ENCODE measurements at regions not wholly inside any gene's neighbourhood (a gene's known extent, or its start where the extent isn't known, plus 50 kb on each side); places are given as distances from the start of the nearest gene placed in this dataset.

- H4K5ac ChIP-seq (ENCODE audit: insufficient read length, low read depth, low read length): no peak overlapping the region
- H3K18ac ChIP-seq (ENCODE audit: insufficient read length, low read depth, low read length): no peak overlapping the region
- H3K4me2 ChIP-seq (ENCODE audit: insufficient read depth, insufficient read length, low read length): no peak overlapping the region
- H2BK12ac ChIP-seq (ENCODE audit: insufficient read length, low read depth, low read length): no peak overlapping the region
- no peak overlapping the region for H3K14ac ChIP-seq (ENCODE audit: insufficient read depth, low read length)
- no peak for DNase-seq
- H2BK5ac ChIP-seq (ENCODE audit: insufficient read length, low read length): no peak overlapping the region
- Mint-ChIP-seq H3K4me3 (no peak overlapping the region), H3K36me3 (ENCODE audit: insufficient read depth in 1 of 3, low read depth in 3 of 3) (no peaks in the 10 kb centered on the region), H3K4me1 (peaks cover 7 to 19% of the 10 kb centered on the region in 2 experiments; a peak in 3 of 4 replicates), H3K27ac (no peak overlapping the region), H3K9me3 (no peaks in the 10 kb centered on the region), H3K27me3 (ENCODE audit: low read depth) (no peaks in the 10 kb centered on the region; the same call in 1 of the 2 replicates)
- no peaks in the 10 kb centered on the region for H3K4me1 ChIP-seq (ENCODE audit: insufficient read depth, low read length)
- no peak for TF ChIP-seq CTCF (conservative IDR thresholded peaks at IDR 0.05)
- no peak overlapping the region for H3K23ac ChIP-seq (ENCODE audit: insufficient read length, low read depth, low read length)
- no peaks in the 10 kb centered on the region for H3K9me3 ChIP-seq (ENCODE audit: control insufficient read depth, low read depth, low read length)
- H3K23me2 ChIP-seq (ENCODE audit: insufficient read length, low read depth, low read length, poor library complexity, severe bottlenecking): no peaks in the 10 kb centered on the region
- no peak overlapping the region for H4K91ac ChIP-seq (ENCODE audit: insufficient read length, low read depth, low read length)
- no peak overlapping the region for H2AFZ ChIP-seq (ENCODE audit: low read length)
- H3K56ac ChIP-seq (ENCODE audit: insufficient read length, low read depth, low read length): no peak overlapping the region
- no peak overlapping the region for H2BK120ac ChIP-seq (ENCODE audit: low read depth, low read length, poor library complexity, severe bottlenecking)
- no peak overlapping the region for H2BK15ac ChIP-seq (ENCODE audit: low read depth, low read length)
- H3T11ph ChIP-seq (ENCODE audit: low read length): no peak overlapping the region
- no peak overlapping the region for H3K4ac ChIP-seq (ENCODE audit: low read depth, low read length)
- no peak overlapping the region for H2BK20ac ChIP-seq (ENCODE audit: low read depth, low read length, poor library complexity, severe bottlenecking)
- no peaks in the 10 kb centered on the region for H4K20me1 ChIP-seq (ENCODE audit: control insufficient read depth, insufficient read depth, insufficient read length)
- WGBS (ENCODE audit: extremely low coverage, insufficient read length, low lambda C conversion rate): no CpG with 5 or more reads among the region's 8 CpGs
- no peak overlapping the region for H2AK5ac ChIP-seq (ENCODE audit: insufficient read length, low read length)
- no peaks in the 10 kb centered on the region for H3K27me3 ChIP-seq (ENCODE audit: insufficient read depth, low read length)
- no peak overlapping the region for H4K8ac ChIP-seq (replicated peaks; ENCODE audit: insufficient read length, low read depth, low read length)
- H3K79me1 ChIP-seq (ENCODE audit: insufficient read depth, low read depth, low read length, poor library complexity, severe bottlenecking): no peaks in the 10 kb centered on the region
- H3K9ac ChIP-seq (ENCODE audit: extremely low read depth, insufficient read length, low read length): no peak overlapping the region
- no peaks in the 10 kb centered on the region for H3K79me2 ChIP-seq (ENCODE audit: insufficient read depth, low read length)
- H3K27ac ChIP-seq (ENCODE audit: insufficient read length, low read depth, low read length): no peak overlapping the region
These were observed 130.8 kb upstream of the TCERG1L start for GRCh38 chr10:131442271-131442670.
